GM12891 (cell line): ENCODE measurements at regions not wholly inside any gene's neighbourhood (a gene's known extent, or its start where the extent isn't known, plus 50 kb on each side); places are given as distances from the start of the nearest gene placed in this dataset.
"Not testable (repeated sequence)": the region's sequence is repeated elsewhere in the genome, so short reads cannot be mapped to it uniquely, and the experiment has no call there.

Source experiments
- DNase-seq: peaks from one replicate; pipeline ENCODE4 v3.0.0; 2011; ENCODE audit warnings: low spot score; ENCODE audit not compliant: insufficient read length
- FAIRE-seq: peaks from 2 replicates; lab custom pipeline; 2011; peaks lifted over from hg19 to GRCh38; lab: Jason Lieb, UNC
- PAX5 ChIP-seq: IDR thresholded peaks from 2 replicates; pipeline ENCODE4 v1.6.1; 2011; ENCODE audit warnings: low read length, moderate library complexity, mild to moderate bottlenecking; ENCODE audit not compliant: insufficient read depth, severe bottlenecking
- POLR2A ChIP-seq: IDR thresholded peaks from 2 replicates; pipeline ENCODE4 v1.6.1; 2011; ENCODE audit warnings: low read depth, low read length, control low read depth
- POLR2AphosphoS5 ChIP-seq: IDR thresholded peaks from 2 replicates; pipeline ENCODE4 v1.6.1; 2011; ENCODE audit warnings: low read depth, low read length, control low read depth
- POU2F2 ChIP-seq: IDR thresholded peaks from 2 replicates; pipeline ENCODE4 v1.6.1; 2011; ENCODE audit warnings: low read depth, mild to moderate bottlenecking, control low read depth, low read length, moderate library complexity
- SPI1 ChIP-seq: IDR thresholded peaks from 2 replicates; pipeline ENCODE4 v1.6.1; 2011; ENCODE audit warnings: low read depth, low read length, control low read depth
- TAF1 ChIP-seq: IDR thresholded peaks from 2 replicates; pipeline ENCODE4 v1.6.1; 2011; ENCODE audit warnings: low read depth, low read length, control low read depth

DNA sequence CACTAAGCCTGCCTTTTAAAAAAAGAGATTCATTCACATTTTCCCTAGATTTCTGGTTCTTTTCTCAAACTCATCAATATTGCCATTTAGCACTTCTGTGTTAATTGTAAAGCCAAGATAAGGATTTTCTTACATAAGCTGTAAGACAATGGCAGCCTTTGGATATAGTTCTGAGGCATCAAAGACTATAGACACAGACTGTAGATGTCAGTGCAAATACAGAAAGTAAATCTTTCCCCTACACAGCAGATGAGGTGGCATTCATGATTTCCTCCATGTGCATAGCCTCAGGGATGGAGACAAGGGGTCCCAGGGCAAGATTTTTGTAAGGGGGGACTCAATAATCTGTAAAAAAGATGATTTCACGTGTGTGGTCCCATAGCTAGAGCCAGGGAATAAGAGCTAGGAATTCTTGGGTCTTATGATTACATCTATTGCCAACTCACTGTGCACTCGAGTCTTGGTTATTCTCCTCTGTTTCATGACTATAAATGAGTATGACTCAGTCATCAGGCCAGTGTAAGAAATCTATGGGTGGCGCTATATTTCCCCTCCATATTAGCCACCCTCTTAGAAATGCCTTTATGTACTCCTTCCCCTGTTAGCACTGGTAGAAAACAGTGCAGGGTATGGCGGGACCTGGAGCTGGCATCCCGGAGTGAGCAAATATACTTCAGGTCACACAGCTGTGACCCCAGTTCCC, 207.5 kb downstream of the EXOC5 start:
- no peak for TF ChIP-seq TAF1
- no peak for TF ChIP-seq SPI1
- TF ChIP-seq POLR2A: no peak
- no peak for TF ChIP-seq POU2F2
- TF ChIP-seq POLR2AphosphoS5: no peak
- TF ChIP-seq PAX5: no peak
- FAIRE-seq (no peak), DNase-seq (no peak)

DNA sequence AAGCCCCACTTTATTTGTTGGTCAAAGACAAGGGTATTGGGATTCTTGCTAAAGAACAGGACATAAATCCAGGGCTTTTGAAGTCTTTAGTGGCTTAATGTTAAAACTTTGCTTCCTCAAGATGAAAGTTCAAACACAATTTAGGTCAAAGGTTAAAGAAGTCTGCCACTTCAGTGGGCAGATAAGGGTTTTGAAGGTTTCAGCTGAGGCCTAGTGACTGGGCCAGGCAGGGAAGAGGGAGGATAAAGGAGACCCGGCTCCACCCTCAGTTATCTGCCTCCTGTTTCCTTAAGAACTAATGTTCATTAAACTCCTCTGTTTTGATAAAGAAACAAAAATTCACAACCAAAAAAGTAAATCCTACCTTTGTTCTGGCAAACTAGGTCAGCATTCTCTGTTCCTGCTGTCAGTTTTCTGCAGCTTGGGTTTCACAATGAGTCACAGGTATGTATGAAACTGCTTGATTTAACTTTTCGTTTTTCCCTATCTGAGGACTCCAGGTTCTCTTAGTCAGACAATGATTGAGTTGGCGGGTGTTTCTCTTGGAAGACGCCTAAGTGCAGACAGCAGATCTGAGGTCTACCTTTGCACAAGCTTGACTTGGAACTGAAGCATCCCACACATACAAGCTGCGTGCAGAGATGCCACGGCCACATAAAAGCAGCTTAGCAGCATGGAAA, 208.3 kb downstream of the EXOC5 start:
- FAIRE-seq (peak; percentile 69), DNase-seq (peak; percentile 27)

GRCh38 chr14:57058319-57058718, 210.4 kb downstream of the EXOC5 start:
- no peak for TF ChIP-seq POLR2AphosphoS5
- TF ChIP-seq POU2F2: no peak
- no peak for TF ChIP-seq SPI1
- TF ChIP-seq TAF1: no peak
- no peak for TF ChIP-seq PAX5
- TF ChIP-seq POLR2A: no peak
- FAIRE-seq: no peak
- no peak for DNase-seq

More for the DNA sequence above, 208.3 kb downstream of the EXOC5 start:
- no peak for TF ChIP-seq POLR2A
- no peak for TF ChIP-seq TAF1
- TF ChIP-seq SPI1: peak; percentile 46; the same call in 1 of the 2 replicates

- DNase-seq (no peak), FAIRE-seq (no peak)
- TF ChIP-seq POLR2A: no peak
- no peak for TF ChIP-seq SPI1
- TF ChIP-seq POU2F2: no peak
- no peak for TF ChIP-seq PAX5
- TF ChIP-seq POLR2AphosphoS5: no peak
- no peak for TF ChIP-seq TAF1
Observed at GRCh38 chr14:57057803-57058202, 210.9 kb downstream of the EXOC5 start.

- not testable (repeated sequence) for FAIRE-seq, DNase-seq
Observed at GRCh38 chr14:57056522-57056921, 212.2 kb downstream of the EXOC5 start.

DNA sequence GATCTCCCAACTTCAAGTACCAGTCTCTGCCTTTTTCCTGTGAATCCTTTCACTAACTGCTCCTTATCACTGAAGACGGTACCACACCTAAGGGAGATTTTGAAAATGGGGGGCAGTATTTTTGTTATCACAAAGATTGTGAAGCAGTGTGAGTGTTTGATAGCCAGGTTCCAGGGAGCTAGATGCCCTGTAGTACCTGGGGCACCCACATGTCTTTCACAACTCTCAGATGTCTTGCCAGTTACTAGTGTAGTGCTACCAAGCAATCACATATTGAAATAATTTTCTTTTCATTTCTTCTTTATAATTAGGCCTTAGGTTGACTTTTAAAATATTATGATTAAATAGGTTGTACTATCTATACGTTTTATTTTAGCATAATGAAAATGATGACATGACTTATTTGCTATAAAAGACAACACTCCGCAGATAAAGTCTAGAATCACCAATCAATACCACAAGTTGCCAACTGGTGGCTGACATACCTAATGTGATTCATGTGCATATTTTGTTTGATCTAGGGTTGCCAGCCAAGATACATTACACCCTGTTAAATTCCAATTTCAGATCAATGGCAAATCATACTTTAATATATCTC, 215.9 kb downstream of the EXOC5 start:
- TF ChIP-seq POLR2AphosphoS5: no peak
- no peak for TF ChIP-seq SPI1
- TF ChIP-seq POU2F2: no peak
- no peak for TF ChIP-seq TAF1
- TF ChIP-seq PAX5: no peak
- TF ChIP-seq POLR2A: no peak
- no peak for DNase-seq
- no peak for FAIRE-seq

GRCh38 chr14:57051633-57052032, 217.1 kb downstream of the EXOC5 start:
- DNase-seq (no peak), FAIRE-seq (no peak)
- TF ChIP-seq POLR2A (no peak), TAF1 (no peak), PAX5 (no peak), POU2F2 (no peak), POLR2AphosphoS5 (no peak), SPI1 (no peak)

DNA sequence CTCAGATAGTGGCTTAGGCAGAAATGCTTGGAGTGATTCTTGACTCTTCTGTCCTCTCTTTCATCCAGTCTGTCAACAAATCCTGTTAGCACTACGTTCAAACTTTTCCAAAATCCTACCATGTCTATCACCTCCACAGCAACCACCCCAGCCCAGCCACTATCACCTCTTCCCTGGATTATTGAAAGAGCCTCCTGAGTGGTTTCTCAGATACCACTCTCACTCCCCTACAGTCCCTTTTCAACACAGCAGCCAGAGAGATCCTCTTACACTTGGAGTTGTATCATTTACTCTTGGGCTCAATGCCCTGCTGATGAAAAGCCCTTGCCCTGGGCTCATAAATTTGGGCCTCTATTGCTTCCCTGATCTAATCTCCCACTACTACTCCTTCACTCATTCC, 218.9 kb downstream of the EXOC5 start:
- DNase-seq (no peak), FAIRE-seq (no peak)
- TF ChIP-seq POLR2A (no peak), PAX5 (no peak), POLR2AphosphoS5 (no peak), POU2F2 (no peak), SPI1 (no peak), TAF1 (no peak)

DNA sequence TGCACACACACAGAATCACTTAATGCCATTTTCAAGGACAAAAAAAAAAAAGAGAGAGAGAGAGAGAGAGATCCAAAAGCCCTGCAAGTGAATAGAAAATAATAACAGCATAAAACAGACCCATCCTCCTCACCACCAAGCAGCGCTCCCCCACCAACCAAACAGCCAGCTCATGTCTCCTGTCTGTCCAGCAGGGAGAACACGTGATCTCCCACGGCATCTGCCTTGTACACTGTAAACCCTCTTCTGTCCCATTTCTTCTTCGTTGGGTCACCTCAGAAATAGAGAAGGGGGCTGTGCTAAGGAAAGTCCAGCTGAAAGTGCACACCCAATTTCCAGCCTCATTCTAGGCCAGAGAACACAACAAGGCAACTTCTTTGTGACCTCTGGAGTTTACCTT, 222.5 kb downstream of the EXOC5 start:
- DNase-seq: no peak
- TF ChIP-seq POLR2AphosphoS5 (no peak), POLR2A (no peak), POU2F2 (no peak), PAX5 (no peak), SPI1 (no peak), TAF1 (no peak)
- FAIRE-seq: no peak

DNA sequence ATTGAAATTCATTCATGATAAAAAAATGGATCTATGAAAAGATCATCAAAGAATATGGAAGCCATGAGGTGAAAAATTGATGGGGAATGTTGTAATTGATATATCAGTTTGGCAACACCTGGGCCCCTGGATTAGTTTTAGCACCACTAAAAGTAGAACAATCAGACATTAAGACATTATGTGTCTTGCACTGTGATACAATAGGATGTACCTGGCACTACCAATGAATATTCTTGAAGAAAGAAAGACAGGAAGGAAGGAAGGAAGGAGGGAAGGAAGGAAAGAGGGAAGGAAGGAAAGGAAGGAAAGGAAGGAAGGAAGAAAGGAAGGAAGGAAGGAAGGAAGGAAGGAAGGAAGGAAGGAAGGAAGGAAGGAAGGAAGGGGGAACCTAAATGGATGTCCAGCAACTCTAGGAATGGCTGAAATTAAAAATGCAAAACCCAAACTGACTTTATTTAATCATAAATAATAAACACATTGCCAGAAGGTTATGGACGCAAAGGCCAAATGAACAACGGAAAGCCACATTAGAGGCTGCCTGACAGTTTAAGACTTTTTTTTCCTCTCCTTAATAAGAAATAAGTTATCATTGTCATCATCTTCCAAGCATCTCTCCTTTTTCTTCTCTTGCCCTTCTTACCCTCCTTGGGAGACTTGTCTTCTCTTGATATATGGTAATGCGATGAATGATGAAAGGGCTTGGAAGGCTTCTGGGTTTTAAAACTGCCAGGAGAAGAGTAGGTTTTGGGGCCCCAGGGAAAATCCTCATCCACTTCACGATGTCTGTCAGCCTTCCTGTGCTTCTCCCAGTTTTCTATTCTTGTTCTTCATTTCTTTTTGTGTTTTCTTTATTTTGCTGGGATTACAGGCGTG, 224.4 kb downstream of the EXOC5 start:
- FAIRE-seq, DNase-seq: not testable (repeated sequence)
